Gastroesophageal sphincter (tissue), 4 donors: ENCODE measurements at regions not wholly inside any gene's neighbourhood (a gene's known extent, or its start where the extent isn't known, plus 50 kb on each side); places are given as distances from the start of the nearest gene placed in this dataset.
"Not testable (repeated sequence)": the region's sequence is repeated elsewhere in the genome, so short reads cannot be mapped to it uniquely, and the experiment has no call there.

Experiments
- ATAC-seq: fragments of 150-250 bp; one replicate; pipeline ENCODE4 v1.9.1; 2016; ENCODE audit warnings: mild to moderate bottlenecking, moderate library complexity
- H3K27ac ChIP-seq, 4 donors: fragments of 200-600 bp; sonication (generic) in 3 of 4; 1 replicate in 3 of 4; 2 replicates in 1 of 4; pipeline ENCODE4 v1.5.1; 2016 to 2019
- H3K27me3 ChIP-seq: fragments of 200-600 bp; sonication (generic); one replicate; pipeline ENCODE4 v1.5.1; 2019
- H3K36me3 ChIP-seq, 2 donors: fragments of 200-600 bp; sonication (generic); one replicate each; pipeline ENCODE4 v1.5.1; 2019; ENCODE audit warnings: control low read depth in 1 of 2
- H3K4me1 ChIP-seq, 3 donors: fragments of 200-600 bp; sonication (generic); 1 replicate in 2 of 3; 2 replicates in 1 of 3; pipeline ENCODE4 v1.5.1; 2016 to 2019; ENCODE audit warnings: control low read depth in 2 of 3
- H3K4me3 ChIP-seq, 2 donors: fragments of 200-600 bp; sonication (generic); one replicate each; pipeline ENCODE4 v1.5.1; 2019; ENCODE audit warnings: mild to moderate bottlenecking in 1 of 2, moderate library complexity in 1 of 2
- H3K9me3 ChIP-seq, 3 donors: fragments of 200-600 bp; sonication (generic); one replicate each; pipeline ENCODE4 v1.5.1; 2017 to 2019; ENCODE audit warnings: control low read depth in 2 of 3
- CTCF ChIP-seq, 4 experiments: fragments of 200-600 bp in 2 of 4; fragments of 450-650 bp in 2 of 4; sonication (generic) in 1 of 4; IDR thresholded peaks; one replicate each; pipeline ENCODE4 v1.5.1; 2017 to 2019; ENCODE audit warnings: antibody characterized with exemption in 4 of 4, mild to moderate bottlenecking in 2 of 4, moderate library complexity in 2 of 4
- EP300 ChIP-seq: sonication (generic); formaldehyde crosslinking; IDR thresholded peaks from one replicate; pipeline ENCODE4 v1.6.1; 2017; ENCODE audit warnings: antibody characterized with exemption, mild to moderate bottlenecking
- POLR2A ChIP-seq, 2 donors: fragments of 450-650 bp; IDR thresholded peaks; one replicate each; pipeline ENCODE4 v1.6.1; 2017; ENCODE audit warnings: antibody characterized with exemption in 2 of 2, mild to moderate bottlenecking in 2 of 2, moderate library complexity in 1 of 2
- POLR2AphosphoS5 ChIP-seq: sonication (generic); formaldehyde crosslinking; IDR thresholded peaks from one replicate; pipeline ENCODE4 v1.6.1; 2017; ENCODE audit warnings: antibody characterized with exemption
- WGBS, 2 donors: methylation state at CpG; one replicate each; pipeline ENCODE4 v1.1.5; 2018; ENCODE audit warnings: low coverage in 1 of 2; 5-methylcytosine and 5-hydroxymethylcytosine counted together

GRCh38 chr4:14165222-14165920 lies 537.8 kb upstream of the BOD1L1 start:
- H3K4me1 ChIP-seq: peaks cover 0 to 7% (median 2%) of the 10 kb centered on the region in 3 donors
- 26 to 70% methylated on average over 3 of the region's 3 CpGs for WGBS, 2 donors
- peak; percentile 53 for ATAC-seq
- no peak overlapping the region for H3K27ac ChIP-seq
- H3K27me3 ChIP-seq: no peaks in the 10 kb centered on the region
- TF ChIP-seq CTCF (IDR thresholded peaks at IDR 0.05): no peak
- TF ChIP-seq POLR2A (IDR thresholded peaks at IDR 0.05): no peak
- TF ChIP-seq EP300: no peak
- TF ChIP-seq POLR2AphosphoS5: no peak
- H3K9me3 ChIP-seq: no peaks in the 10 kb centered on the region
- no peaks in the 10 kb centered on the region for H3K36me3 ChIP-seq
- H3K4me3 ChIP-seq: no peak overlapping the region

- H3K4me3 ChIP-seq: no peak overlapping the region
- TF ChIP-seq CTCF (IDR thresholded peaks at IDR 0.05) (no peak), EP300 (no peak), POLR2AphosphoS5 (no peak), POLR2A (IDR thresholded peaks at IDR 0.05) (no peak)
- peaks cover 0 to 7% (median 2%) of the 10 kb centered on the region in 3 donors for H3K4me1 ChIP-seq
- no peak overlapping the region for H3K27ac ChIP-seq
- no peaks in the 10 kb centered on the region for H3K9me3 ChIP-seq
- no peaks in the 10 kb centered on the region for H3K27me3 ChIP-seq
- no peak for ATAC-seq
- 77 to 85% methylated on average over 8 of the region's 8 CpGs for WGBS, 2 donors
- no peaks in the 10 kb centered on the region for H3K36me3 ChIP-seq
Measured at GRCh38 chr4:14167876-14168510, 540.5 kb upstream of the BOD1L1 start.

GRCh38 chr4:14168919-14169318 lies 541.4 kb upstream of the BOD1L1 start:
- no peak overlapping the region for H3K27ac ChIP-seq
- no peak overlapping the region for H3K4me3 ChIP-seq
- H3K9me3 ChIP-seq: no peaks in the 10 kb centered on the region
- WGBS, 2 donors: 26 to 35% methylated on average over 5 of the region's 5 CpGs
- no peak for ATAC-seq
- no peaks in the 10 kb centered on the region for H3K36me3 ChIP-seq
- no peaks in the 10 kb centered on the region for H3K27me3 ChIP-seq
- TF ChIP-seq POLR2AphosphoS5: no peak
- no peak for TF ChIP-seq EP300
- TF ChIP-seq POLR2A (IDR thresholded peaks at IDR 0.05): no peak
- TF ChIP-seq CTCF (IDR thresholded peaks at IDR 0.05): no peak
- H3K4me1 ChIP-seq: peaks cover 0 to 7% (median 2%) of the 10 kb centered on the region in 3 donors

- TF ChIP-seq POLR2A (IDR thresholded peaks at IDR 0.05) (no peak), CTCF (IDR thresholded peaks at IDR 0.05) (no peak), POLR2AphosphoS5 (no peak), EP300 (no peak)
- no peaks in the 10 kb centered on the region for H3K9me3 ChIP-seq
- H3K36me3 ChIP-seq: no peaks in the 10 kb centered on the region
- no peak overlapping the region for H3K4me3 ChIP-seq
- WGBS, 2 donors: 35 to 36% methylated on average over 2 of the region's 2 CpGs
- no peaks in the 10 kb centered on the region for H3K27me3 ChIP-seq
- no peak for ATAC-seq
- no peak overlapping the region for H3K27ac ChIP-seq
- peaks cover 0 to 7% (median 2%) of the 10 kb centered on the region in 3 donors for H3K4me1 ChIP-seq
Measured at GRCh38 chr4:14169460-14169859, 541.9 kb upstream of the BOD1L1 start.

- not testable (repeated sequence) for ATAC-seq, H3K9me3 ChIP-seq, H3K27me3 ChIP-seq, H3K27ac ChIP-seq, H3K36me3 ChIP-seq, H3K4me3 ChIP-seq, H3K4me1 ChIP-seq
- 62% methylated on average over 4 of the region's 6 CpGs; no CpG with 5 or more reads in 1 of the 2 donors for WGBS, 2 donors
Measured at GRCh38 chr4:14169940-14170339, 542.4 kb upstream of the BOD1L1 start.
